Right lobe of liver (tissue), 6 donors: ENCODE measurements at regions not wholly inside any gene's neighbourhood (a gene's known extent, or its start where the extent isn't known, plus 50 kb on each side); places are given as distances from the start of the nearest gene placed in this dataset.

ENCODE experiments used
- ATAC-seq, 4 donors: fragments of 200-7000 bp; cut with Tn5 transposase; one replicate each; pipeline ENCODE4 v1.9.1; 2020; ENCODE audit warnings: mild to moderate bottlenecking in 4 of 4, moderate library complexity in 4 of 4
- DNase-seq, 3 donors: peaks; one replicate each; pipeline ENCODE4 v3.0.0-alpha.2; 2020
- H3K27ac ChIP-seq, 3 donors: fragments of 200-600 bp; one replicate each; pipeline ENCODE4 v1.8.0; 2022
- H3K27me3 ChIP-seq, 2 donors: fragments of 200-600 bp; one replicate each; pipeline ENCODE4 v1.8.0; 2022
- H3K36me3 ChIP-seq, 4 donors: fragments of 200-600 bp; sonication (generic) in 1 of 4; one replicate each; pipeline versions ENCODE4 v1.5.1 to v1.8.0; 2017 to 2022; ENCODE audit warnings: control low read depth in 1 of 4
- H3K4me1 ChIP-seq, 4 donors: fragments of 200-600 bp; sonication (generic) in 1 of 4; one replicate each; pipeline versions ENCODE4 v1.5.1 to v1.8.0; 2017 to 2022; ENCODE audit warnings: control low read depth in 1 of 4
- H3K4me3 ChIP-seq, 3 donors: fragments of 200-600 bp; one replicate each; pipeline ENCODE4 v1.8.0; 2022
- H3K9me3 ChIP-seq, 4 donors: fragments of 200-600 bp; sonication (generic) in 1 of 4; one replicate each; pipeline versions ENCODE4 v1.5.1 to v1.8.0; 2017 to 2022; ENCODE audit warnings: control low read depth in 1 of 4
- POLR2A ChIP-seq: fragments of 450-650 bp; IDR thresholded peaks from one replicate; pipeline ENCODE4 v1.6.1; 2017; ENCODE audit warnings: antibody characterized with exemption, mild to moderate bottlenecking
- WGBS: methylation state at CpG from one replicate; pipeline ENCODE4 v1.1.6; 2018; ENCODE audit warnings: low coverage, low lambda C conversion rate; ENCODE audit not compliant: insufficient coverage; ENCODE audit errors: missing lambda C conversion rate; 5-methylcytosine and 5-hydroxymethylcytosine counted together
- intact Hi-C, 2 donors: fragments of 100-400 bp; cut with DNase I; formaldehyde crosslinking; loops; one replicate each; pipeline versions ENCODE4 v1.11.2 to v1.14.1; 2022
- TF ChIP-seq, protein P1 (sequence below), 4 donors: fragments of 200-600 bp in 3 of 4; fragments of 450-650 bp in 1 of 4; IDR thresholded peaks; one replicate each; pipeline versions ENCODE4 v1.5.1 to v1.8.0; 2016 to 2022; ENCODE audit warnings: antibody characterized with exemption in 4 of 4, mild to moderate bottlenecking in 2 of 4
- donor health status: DM: no; HTN: yes; CAD: no.
- donor health status: DM: no; HTN: no; CAD: no.
- donor health status: DM: no; HTN: no; CAD: no.
- donor health status: DM: no; HTN: yes; CAD: no.
- donor health status: DM: no; HTN: yes; CAD: no.

DNA sequence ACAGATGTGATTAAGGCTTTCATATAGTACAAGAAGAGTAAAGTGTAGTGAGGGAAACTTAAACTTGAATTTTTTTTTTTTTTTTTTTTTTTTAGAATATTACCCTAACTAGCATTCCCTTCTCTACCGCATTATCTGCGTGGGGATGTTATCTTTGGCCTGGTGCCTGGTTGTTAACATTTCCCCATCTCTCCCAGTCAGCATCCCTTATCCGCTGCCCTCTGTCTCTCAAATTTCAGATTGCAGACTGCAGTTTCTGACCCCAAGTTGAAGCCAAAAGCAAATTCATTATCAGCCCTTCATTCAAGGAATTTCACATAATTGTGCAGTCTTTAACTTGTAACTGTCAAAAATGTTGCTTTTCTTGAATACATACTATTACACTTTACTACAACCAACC, 353.0 kb downstream of the PLOD2 start:
- Histone ChIP-seq H3K4me3 (no peak overlapping the region), H3K9me3 (no peaks in the 10 kb centered on the region), H3K27me3 (no peaks in the 10 kb centered on the region), H3K4me1 (no peaks in the 10 kb centered on the region), H3K36me3 (no peaks in the 10 kb centered on the region), H3K27ac (no peak overlapping the region)
- ATAC-seq (peak; percentile 62 to 84 (median 83)), DNase-seq (peak in 1 of 3 donors; percentile 49)
- no peak for TF ChIP-seq POLR2A
- TF ChIP-seq, protein P1, sequence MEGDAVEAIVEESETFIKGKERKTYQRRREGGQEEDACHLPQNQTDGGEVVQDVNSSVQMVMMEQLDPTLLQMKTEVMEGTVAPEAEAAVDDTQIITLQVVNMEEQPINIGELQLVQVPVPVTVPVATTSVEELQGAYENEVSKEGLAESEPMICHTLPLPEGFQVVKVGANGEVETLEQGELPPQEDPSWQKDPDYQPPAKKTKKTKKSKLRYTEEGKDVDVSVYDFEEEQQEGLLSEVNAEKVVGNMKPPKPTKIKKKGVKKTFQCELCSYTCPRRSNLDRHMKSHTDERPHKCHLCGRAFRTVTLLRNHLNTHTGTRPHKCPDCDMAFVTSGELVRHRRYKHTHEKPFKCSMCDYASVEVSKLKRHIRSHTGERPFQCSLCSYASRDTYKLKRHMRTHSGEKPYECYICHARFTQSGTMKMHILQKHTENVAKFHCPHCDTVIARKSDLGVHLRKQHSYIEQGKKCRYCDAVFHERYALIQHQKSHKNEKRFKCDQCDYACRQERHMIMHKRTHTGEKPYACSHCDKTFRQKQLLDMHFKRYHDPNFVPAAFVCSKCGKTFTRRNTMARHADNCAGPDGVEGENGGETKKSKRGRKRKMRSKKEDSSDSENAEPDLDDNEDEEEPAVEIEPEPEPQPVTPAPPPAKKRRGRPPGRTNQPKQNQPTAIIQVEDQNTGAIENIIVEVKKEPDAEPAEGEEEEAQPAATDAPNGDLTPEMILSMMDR (IDR thresholded peaks at IDR 0.05), result peak; percentile 22 to 45 (median 30)
- 11% methylated on average over 3 of the region's 3 CpGs for WGBS
- intact Hi-C loops, result no loop called here

- intact Hi-C loops, result no loop called here
- H3K4me3 ChIP-seq, result no peak overlapping the region
- H3K36me3 ChIP-seq, result no peaks in the 10 kb centered on the region
- H3K27me3 ChIP-seq, result no peaks in the 10 kb centered on the region
- H3K4me1 ChIP-seq, result no peaks in the 10 kb centered on the region
- 55% methylated on average over 5 of the region's 5 CpGs for WGBS
- DNase-seq (no peak), ATAC-seq (no peak)
- H3K27ac ChIP-seq, result no peak overlapping the region
- no peaks in the 10 kb centered on the region for H3K9me3 ChIP-seq
- no peak for TF ChIP-seq POLR2A
- TF ChIP-seq, protein P1 (IDR thresholded peaks at IDR 0.05), result no peak
Observed at GRCh38 chr3:145812391-145812790, 348.6 kb downstream of the PLOD2 start.

- WGBS, result 57% methylated on average over 3 of the region's 3 CpGs
- Histone ChIP-seq H3K4me1 (no peaks in the 10 kb centered on the region), H3K27me3 (no peaks in the 10 kb centered on the region), H3K27ac (no peak overlapping the region), H3K9me3 (no peaks in the 10 kb centered on the region), H3K4me3 (no peak overlapping the region), H3K36me3 (no peaks in the 10 kb centered on the region)
- no peak for DNase-seq
- no peak for ATAC-seq
- no peak for TF ChIP-seq POLR2A
- TF ChIP-seq, protein P1 (IDR thresholded peaks at IDR 0.05), result no peak
- intact Hi-C loops, result no loop called here
Observed at GRCh38 chr3:145815707-145816413, 345.1 kb downstream of the PLOD2 start.

DNA sequence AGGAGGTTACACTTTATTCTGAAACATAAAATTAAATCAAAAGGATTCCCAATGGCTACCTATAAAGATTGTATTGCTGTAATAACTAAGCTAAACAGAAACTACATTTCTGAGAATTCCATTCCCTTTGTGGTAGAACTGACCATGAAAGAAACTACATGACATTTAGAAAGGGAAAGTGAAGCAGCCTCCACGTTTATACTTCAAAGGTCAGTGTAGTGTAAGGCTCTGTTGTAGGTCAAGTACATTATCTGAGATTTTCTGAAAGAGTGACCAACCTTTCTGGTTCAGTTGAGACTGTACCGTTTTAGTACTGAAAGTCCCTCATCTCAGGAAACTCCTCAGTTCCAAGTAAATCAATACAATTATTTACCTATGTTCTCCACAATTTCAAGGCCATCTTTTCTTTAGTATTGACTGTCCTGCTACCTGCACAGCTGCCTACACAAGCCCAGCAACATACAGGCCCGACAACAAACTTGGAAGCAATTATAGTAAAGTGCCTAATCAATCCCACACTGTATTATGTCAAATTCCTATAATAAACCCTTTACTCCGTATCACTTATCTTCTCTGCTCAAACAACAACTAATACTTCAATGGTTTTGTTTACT, 343.0 kb downstream of the PLOD2 start:
- Histone ChIP-seq H3K4me1 (no peaks in the 10 kb centered on the region), H3K36me3 (no peaks in the 10 kb centered on the region), H3K27me3 (no peaks in the 10 kb centered on the region), H3K27ac (no peak overlapping the region), H3K4me3 (no peak overlapping the region), H3K9me3 (no peaks in the 10 kb centered on the region)
- intact Hi-C loops, result no loop called here
- TF ChIP-seq, protein P1 (IDR thresholded peaks at IDR 0.05), result no peak
- no peak for TF ChIP-seq POLR2A
- DNase-seq (no peak), ATAC-seq (no peak)
- WGBS, result 32% methylated on average over 4 of the region's 4 CpGs
